Ecto neural progenitor cell (in vitro differentiated cells): ENCODE measurements at regions not wholly inside any gene's neighbourhood (a gene's known extent, or its start where the extent isn't known, plus 50 kb on each side); places are given as distances from the start of the nearest gene placed in this dataset.
"Not testable (repeated sequence)": the region's sequence is repeated elsewhere in the genome, so short reads cannot be mapped to it uniquely, and the experiment has no call there.

Experiments
- DNase-seq: peaks from one replicate; pipeline ENCODE4 v3.0.0-alpha.2; 2018; ENCODE audit warnings: low spot score

DNA sequence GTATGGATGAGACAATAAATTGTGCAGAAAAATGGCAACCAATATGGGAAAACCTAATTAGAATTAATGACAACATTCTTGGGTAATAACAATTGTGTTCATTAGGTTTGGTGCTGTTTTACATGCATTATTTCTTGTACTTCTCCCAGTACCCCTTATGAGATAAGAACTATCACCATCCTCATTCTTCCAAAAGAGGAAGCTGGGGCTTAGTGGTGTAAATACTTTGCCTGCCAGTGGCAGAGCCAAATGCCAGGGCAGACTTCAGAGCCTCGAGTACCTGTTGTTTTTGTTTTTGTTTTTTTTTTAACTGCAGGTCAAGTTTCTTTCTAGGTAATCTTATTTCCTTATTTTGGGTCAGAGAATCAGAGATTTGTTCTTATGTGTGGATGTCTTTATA, 206.4 kb downstream of the RHOU start:
- DNase-seq = no peak

DNA sequence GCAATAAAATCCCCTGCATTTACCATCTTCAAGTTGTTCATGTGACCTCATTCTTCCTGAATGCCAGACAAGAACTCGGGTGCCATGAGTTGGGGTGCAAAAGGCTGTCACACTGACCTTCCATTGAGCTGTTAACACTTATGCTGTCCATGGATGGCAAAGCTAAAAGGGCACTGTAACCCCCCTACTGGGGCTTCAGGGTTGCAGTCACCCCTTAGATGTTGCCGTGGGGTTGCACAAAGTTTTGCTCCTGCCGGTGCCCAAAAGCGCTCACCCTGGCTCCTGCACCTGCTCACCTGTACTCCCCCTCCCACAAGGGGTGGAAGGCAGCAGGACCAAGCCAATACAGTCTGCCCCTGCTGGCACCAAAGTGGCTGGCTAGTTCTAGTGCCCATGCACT, 208.2 kb downstream of the RHOU start:
- no peak for DNase-seq

DNA sequence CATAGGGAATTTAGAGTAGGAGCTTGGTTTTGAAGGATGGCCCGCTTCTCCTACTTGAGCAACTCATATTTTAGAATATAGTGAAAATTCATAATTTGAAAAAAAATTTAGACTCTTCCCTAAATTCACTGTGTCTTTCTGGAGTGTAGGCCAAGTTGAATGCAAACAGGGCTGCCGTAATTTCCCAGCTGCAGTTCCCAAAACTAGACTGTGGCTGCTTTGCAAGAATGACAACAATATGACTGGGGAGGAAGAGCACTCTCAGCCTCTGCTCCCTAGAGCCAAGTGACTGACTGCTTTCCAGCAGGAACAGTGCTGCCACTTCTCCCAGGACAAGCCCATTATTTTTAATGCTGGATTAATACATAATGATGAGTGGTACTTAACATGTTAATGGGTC, 209.0 kb downstream of the RHOU start:
- no peak for DNase-seq

DNA sequence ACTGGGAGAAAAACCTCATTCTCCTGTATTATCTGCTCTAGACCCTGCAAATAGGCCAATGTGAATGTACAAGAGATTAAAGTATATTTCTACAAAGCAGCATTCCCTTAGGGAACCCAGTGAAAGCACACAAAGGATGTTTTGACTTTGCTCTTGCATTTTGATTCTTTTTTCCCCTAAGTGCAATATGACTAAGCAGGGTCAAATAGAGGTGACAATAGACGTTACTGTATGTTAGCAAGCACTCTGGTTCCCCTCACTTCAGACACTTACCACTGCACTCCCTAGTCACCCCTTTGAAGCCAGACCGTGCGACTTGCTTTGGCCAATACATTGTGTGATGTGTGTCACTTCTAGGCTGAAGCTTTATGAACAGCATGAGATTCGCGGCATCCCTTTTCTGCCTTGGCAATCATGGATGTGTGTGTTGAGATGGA, 209.7 kb downstream of the RHOU start:
- DNase-seq = no peak

DNA sequence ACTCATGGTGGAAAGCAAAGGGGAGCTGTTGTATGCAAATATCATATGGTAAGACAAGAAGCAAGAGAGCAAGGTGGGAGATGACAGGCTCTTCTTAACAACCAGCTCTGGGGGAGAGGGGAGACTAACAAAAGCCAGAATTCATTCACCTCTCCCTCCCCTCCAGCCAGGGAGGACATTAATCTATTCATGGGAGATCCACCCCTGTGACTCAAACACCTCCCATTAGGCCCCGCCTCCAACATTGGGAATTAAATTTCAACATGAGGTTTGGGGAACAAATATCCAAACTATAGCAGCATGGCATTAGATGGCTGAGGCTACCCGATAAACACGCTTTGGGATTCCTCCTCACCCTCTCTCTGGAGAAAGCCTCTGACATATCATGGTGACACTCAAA, 210.6 kb downstream of the RHOU start:
- DNase-seq = no peak

DNA sequence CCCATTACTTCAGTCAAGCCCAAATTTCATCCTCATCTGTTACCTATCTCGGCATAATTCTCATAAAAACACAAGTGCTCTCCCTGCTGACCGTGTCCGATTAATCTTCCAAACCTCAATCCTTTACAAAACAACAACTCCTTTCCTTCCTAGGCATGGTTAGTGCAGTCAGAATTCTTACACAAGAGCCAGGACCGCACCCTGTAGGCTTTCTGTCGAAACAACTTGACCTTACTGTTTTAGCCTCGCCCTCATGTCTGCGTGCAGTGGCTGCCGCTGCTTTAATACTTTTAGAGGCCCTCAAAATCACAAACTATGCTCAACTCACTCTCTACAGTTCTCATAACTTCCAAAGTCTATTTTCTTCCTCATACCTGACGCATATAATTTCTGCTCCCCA, 214.3 kb downstream of the RHOU start:
- not testable (repeated sequence) for DNase-seq

DNA sequence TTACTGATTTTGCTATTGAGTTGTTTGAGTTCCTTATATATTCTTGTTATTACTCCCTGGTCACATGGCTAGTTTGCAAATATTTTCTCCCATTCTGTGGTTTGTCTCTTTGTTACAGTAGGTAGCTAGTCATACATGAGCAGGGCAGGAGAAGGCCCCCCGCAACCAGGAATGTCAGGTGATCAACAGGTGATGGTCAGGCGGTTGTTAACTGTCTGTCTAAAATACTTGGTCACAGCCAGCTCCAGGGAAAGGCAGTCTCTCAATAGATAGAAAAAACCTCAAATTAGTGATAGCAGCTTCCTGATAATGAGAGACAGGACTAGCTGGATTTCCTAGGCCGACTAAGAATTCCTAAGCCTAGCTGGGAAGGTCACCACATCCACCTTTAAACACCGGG, 217.9 kb downstream of the RHOU start:
- DNase-seq = no peak

DNA sequence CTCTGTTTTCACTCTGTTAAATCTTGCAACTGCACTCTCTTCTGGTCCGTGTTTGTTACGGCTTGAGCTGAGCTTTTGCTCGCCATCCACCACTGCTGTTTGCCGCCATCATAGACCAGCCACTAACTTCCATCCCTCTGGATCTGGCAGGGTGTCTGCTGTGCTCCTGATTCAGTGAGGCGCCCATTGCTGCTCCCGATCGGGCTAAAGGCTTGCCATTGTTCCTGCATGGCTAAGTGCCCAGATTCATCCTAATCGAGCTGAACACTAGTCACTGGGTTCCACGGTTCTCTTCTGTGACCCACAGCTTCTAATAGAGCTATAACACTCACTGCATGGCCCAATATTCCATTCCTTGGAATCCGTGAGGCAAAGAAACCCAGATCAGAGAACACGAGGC, 218.5 kb downstream of the RHOU start:
- peak; percentile 14 for DNase-seq

DNA sequence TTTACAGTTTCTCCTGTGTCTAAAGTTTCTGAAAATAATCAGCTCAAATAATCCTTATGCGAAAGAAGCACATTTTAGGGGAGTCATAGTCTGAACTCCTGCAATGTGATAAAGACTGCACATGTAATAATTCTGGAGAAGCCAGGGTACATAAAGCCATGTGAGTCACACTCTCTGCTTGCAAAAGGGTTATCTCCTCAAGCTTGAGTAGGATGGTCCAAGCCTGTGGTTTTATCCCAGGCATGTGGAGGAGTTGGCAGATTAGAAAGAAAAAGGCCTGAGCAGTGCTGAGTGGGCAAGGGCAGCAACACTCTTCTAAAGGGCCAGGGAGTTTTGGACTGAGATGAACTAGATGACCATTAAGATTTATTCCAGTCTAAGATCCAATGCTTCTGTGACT, 220.4 kb downstream of the RHOU start:
- no peak for DNase-seq

DNA sequence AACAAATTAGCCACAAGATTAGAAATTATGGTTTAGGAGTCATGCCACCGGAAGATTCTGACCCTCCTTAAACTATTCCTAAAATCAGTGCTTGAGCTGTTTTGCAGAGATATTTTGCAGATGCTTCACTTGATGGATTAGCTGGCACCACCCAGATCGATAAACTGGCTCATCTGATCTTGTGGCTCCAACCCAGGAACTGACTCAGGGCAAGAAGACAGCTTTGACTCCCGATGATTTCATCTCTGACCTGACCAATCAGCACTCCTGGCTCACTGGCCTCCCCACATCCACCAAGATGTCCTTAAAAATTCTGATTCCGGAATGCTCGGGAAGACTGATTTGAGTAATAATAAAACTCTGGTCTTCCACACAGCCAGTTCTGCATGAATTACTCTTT, 221.6 kb downstream of the RHOU start:
- DNase-seq = no peak

DNA sequence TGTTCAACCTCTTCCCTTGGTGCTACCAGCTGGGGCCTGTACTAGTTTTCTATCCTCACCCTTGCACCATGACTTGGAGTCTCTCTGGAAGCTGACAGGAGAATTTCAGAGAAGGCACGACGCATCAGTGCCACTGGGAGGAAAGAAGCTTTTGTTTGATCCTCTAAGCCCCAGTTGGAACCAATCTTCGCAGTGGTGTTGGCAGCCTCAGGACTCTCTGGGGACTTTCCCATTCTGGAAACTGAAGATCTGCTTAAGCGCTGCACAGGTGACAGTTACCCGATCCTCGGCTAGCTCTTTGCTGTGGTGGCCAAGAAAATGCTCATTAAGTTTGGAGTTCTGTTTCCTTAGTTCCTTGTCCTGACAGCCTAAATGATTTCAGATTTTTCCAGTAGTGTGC, 222.3 kb downstream of the RHOU start:
- DNase-seq = no peak

DNA sequence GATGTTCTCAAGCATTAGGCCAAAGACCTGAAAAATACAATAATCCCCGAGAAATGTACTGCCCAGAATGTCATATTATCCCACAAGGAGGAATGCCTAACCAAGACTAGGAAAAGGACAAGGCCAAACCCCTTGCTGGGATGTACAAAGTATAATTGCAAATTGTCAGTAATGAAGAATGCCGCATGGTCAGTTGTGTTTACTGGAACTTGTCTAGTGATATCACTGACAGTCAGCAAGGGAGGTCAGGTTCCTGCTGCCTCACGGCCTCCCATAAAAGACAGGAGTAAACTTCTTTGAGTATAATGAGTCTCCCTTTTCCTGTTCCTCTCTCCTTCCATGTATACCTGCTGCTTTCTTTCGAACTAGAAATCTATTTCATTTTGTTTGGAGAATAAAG, 222.8 kb downstream of the RHOU start:
- no peak for DNase-seq

DNA sequence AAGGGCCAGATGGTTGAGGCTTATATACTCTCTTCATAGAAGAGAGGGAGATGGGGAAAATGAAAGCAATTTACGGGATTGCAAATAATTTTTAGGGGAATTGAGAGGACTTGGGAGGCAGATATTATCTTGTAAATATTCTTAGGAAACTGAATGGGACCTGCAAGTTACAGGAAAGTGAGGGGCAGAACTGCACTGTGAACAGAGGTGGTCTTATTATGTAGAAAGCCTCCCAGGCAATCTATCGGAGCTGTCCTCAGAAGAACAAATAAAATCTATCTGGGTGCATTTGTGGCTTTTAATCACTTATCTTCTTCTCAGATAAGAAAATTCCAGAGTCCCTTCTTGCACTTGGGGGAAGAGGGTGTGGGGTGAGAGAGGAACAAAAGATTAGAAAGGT, 223.5 kb downstream of the RHOU start:
- DNase-seq = no peak

DNA sequence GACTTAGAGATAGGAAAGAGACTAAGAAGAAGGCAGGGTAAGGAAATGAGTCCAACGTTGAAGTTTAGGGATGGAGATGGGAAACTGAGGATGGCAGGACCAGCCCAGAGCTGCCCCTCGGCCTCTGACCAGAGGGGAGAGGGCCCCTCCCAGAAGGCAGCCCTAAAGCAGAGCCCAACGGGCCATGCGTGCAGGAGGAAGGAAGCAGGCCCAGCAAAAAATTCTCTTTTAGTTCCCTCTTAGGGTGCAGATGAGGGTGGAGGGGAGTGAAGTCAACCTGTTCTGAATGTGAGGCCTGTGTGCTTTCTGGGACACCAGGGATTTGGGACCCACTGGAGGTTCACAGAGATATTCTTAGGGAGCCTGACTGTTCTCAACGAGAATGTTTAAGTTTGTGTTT, 225.4 kb downstream of the RHOU start:
- peak; percentile 26 for DNase-seq

DNA sequence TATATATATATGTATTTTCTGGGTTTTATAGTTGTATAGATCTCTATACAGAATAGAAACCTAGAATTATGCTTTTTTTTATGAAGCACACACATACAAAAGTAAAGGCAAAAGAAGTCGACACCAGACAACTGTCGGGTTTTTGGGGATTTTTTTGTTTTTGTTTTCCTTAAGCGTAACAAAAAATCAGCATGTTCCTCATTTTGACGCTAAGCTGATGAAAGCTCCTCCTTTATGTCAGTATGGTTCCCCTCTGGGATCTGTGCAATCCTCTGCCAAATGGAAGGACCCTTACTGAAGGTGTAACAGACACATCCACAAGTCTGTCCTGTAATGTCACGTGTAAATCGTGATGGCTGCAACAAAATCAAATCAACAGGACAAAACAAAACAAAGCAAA, 226.2 kb downstream of the RHOU start:
- no peak for DNase-seq

DNA sequence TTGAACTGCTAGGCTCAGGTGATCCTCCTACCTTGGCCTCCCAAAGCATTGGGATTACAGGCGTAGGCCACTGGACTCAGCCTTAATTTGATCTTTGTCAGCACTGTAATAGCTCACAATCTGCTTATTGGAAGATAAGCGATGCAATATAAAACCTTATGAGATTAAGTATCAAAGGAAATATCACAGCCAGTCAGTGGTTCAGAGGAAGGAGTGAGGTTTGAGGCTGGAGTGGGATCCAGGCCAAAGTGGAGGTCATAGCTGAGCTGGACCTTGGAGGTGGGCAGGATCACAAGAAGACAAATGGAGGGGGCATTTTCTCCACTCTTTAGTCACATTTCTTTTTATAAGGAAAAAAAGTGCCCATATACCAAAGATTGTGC, 228.5 kb downstream of the RHOU start:
- DNase-seq = no peak

DNA sequence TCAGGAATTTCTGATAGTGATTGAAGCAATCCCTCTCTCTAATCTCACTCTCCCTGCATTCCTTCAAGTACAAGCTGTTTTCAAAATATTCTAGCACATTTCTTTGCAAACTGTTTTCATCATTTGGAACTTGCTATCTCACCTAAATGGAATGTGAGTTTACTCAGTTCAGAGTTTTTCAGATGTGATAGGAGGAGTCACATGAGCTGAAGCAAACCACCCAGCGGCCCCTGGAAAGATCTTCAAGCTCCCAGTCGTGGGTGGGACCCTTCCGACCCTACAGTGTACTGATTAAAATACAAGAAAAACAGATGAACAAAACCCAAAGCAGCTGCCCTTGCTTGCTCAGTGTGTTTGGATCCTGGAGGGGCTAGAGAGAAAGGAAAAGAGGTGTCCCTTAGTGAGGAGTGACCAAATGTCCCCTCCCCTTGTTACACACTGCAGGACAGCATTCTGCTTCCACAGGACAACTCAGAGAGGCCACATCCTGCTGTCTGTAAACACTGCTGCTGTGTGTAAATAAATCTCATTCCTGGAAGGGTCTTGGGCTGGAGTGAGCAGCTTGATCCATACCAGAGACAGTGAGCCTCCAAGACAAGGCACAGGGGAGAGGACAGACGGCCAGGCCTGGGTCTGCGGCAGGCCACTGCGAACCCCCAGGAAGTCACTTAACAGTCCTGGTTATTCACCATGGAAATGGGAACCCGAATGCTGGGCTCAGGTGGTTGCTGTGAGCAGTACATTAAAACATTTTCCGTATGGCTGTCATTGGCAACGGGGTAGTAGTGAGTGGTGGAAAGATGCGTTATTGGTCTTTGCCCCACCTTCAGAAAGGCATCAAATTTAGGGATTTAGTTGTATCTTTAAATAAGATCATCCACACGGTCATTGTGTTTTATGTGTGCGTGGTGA, 229.2 kb downstream of the RHOU start:
- DNase-seq = no peak

DNA sequence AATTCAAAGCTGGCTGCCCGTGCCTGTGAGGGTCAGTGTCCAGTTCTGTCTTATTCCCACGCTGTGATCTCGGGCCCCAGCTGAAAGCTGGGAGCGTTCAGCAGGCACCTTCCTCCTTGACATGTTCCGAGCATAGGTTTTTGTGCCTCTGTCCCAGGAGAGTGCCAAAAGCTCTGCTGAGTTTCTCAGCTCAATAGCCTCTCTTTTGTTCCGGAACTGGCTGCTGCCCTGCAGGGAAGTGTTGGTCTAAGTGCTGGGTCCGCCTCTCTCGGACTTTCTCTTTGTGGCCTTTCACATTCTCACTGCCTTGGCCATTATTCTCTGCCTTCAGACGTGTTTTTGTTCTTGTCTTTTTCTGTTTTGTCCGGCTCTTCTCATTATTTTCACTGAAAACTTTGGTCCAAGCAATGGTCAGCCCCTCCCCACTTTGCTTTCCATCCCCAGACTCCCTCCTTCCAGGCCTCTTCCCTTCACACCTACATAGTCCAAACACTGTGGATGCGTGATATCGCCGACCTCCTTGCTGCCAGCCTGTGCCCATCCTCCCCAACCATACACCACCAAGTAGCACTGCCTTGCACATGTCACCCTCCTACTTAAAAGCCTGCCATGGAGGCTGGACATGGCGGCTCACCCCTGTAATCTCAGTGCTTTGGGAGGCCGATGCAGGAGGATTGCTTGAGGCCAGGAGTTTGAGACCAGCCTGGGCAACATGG, 233.8 kb downstream of the RHOU start:
- peak; percentile 61 for DNase-seq

DNA sequence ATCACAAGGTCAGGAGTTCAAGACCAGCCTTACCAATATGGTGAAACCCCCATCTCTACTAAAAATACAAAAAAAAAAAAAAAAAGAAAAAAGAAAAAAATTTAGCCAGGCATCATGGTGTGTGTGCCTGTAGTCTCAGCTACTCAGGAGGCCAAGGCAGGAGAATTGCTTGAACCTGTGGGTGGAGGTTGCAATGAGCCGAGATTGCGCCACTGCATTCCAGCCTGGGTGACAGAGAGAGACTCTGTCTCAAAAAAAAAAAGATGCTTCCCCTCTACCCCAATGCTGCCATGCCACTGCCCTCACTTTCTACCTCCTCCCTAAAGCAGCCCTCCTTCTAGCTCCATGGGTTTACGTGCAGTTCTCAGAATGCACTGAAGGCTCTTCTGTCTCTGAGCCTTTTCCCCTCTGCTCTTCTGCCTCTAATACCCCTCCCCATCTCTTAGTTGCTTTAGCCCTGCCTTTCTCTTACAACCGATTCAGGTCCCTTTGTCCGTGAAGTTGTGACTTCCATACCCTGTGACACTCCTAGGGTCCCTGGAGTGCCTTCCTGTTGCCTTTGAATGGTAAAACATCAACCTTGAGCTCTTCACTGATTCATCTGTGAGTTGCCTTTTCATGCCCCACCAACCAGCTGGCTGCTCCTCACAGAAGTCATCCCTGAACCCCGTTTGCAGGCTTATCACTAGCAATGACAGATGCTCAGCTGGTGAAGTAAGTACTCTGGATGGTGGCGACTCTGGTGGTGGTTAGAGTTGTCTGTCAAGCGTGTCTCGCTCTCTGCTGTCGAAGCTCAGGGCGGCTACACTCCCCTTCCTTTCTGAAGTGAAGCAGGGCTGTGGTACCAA, 234.9 kb downstream of the RHOU start:
- DNase-seq = peak; percentile 18

DNA sequence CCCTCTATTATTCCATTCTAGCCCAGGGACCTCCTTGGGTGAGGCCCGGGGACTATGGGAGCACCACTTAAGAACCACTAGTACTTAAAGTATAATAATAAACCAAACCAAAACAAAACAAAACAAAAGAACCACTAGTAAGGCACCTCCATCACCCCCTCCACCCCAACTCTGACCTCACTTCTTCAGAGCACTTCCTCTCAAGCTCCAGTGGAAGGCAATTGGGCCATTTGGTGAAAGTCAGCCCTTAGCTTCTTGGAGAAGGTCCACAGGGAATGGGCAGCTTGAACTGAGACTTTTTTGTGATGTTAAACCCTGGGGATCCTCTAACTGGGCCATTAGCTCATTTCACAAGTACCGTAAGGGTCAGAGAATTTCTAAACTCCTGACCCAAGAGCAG, 237.3 kb downstream of the RHOU start:
- peak; percentile 17 for DNase-seq

DNA sequence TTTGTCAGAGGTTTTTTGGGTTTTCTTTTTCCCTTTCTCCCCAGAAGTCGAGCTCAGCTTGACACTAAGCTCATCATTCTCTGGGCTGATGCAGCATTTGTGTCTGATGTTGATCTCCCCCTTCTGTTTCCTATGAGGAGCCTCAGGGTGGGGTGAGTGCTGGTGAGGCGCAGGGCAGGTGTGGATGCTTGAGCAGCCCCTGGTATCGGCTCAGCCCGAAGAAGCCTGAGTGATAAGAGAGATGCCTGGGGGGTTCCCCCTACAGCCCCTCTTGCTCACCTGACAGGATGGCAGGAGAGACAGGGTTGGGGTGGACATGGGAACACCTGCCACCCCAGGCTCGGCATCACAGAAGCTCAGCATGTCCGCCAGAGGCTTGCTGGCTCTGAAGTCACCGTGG, 239.0 kb downstream of the RHOU start:
- peak; percentile 37 for DNase-seq

DNA sequence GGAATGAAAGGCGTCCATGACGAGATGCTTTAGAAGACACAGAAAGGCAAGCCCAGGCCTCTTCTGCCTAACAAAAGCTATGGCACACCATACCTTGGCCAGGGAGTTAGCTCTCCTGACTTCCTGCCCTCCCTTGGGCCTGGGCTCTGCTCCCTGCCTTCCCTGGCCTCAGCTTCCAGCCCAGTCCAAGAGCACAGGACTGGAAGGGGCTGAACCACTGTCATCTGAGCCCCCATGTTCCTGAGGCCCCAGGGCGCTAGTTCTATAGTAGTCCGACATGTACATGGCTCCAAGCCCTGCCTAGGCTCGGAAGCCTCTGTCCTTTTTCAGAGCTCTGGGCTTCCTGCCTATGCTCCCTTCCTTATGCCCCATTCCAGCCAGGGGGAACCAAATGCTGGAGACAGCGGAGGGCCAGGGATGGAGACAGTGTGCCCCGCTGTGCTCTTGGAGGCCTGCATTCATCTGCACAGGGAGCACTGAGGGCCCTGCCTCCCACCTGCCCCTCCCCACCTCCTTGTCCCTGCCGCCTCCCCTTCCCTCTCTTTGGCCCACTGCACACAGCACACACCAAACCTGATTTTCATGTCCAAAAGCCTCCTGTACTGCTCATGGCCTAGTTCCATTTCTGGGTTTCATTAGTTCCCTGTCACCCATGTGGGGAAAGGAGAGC, 240.1 kb downstream of the RHOU start:
- peak; percentile 43 for DNase-seq
